Left hindlimb (tissue), 1 donor: ENCODE measurements at regions not wholly inside any gene's neighbourhood (a gene's known extent, or its start where the extent isn't known, plus 50 kb on each side); places are given as distances from the start of the nearest gene placed in this dataset.

Experiments used
- DNase-seq: peaks from one replicate; pipeline ENCODE4 v3.0.0-alpha.2; 2018

- no peak for DNase-seq
Observed at GRCh38 chr11:113579292-113579940, 104.2 kb upstream of the DRD2 start.

DNA sequence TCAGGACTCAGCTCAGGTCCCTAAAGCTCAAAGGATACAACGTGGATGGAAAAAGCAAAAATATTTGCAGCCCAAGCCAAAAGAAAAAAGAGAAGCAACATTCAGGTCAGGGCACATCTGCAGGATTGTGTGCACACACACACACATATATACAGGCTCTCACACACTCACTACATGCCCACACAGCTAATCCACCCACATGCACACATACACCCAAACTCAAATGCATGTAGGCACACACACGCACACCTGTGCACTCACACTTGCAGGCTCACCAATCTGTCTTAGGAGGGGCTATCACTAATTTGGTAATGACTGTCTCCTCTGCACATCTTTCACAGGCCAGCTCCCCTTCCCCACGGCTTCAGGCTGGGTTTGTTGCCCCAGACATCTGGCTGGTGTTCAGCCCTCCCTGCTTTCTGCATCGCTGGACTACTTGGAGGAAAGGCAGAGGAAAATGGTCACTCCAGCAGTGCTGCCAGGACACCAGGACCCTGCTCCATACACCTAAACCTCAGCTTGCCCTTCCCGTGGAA is 103.6 kb upstream of the DRD2 start:
- no peak for DNase-seq

DNA sequence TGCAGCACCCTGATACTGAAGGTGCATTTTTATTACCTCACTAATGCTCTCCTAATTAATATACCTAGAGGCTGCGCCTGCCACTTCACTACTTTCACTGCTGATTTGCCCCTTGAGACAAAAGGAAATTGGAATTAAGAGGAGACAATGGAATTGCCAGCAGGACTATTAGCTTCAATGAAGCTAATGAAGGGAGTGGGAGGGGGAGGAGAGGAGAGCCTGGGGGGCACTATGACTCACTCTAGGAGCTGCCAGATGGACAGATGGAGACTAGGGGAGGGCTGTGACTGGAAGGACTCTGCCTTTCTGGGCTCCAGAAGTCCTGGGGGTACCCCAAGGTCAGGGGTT is 102.8 kb upstream of the DRD2 start:
- no peak for DNase-seq

- no peak for DNase-seq
Observed at GRCh38 chr11:113577356-113578032, 102.3 kb upstream of the DRD2 start.

DNA sequence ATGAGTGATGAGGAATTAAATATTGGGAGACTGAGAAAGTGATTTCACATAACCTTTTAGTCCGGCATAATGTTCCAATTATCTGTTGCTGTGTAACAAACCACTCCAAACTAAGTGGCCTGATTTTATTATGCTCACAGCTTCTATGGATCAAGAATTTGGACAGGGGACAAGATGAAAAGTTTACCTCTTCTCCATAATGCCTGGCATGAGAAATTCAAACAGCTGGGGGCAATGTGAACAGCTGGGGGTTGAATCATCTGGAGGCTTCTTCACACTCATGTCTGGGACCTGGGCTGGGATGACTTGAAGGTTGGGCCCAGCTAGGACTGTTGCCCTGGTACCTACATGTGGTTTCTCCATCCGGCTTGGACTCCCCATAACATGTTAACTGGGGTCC is 99.4 kb upstream of the DRD2 start:
- DNase-seq, result no peak

GRCh38 chr11:113574171-113574570 is 99.0 kb upstream of the DRD2 start:
- DNase-seq, result no peak

DNA sequence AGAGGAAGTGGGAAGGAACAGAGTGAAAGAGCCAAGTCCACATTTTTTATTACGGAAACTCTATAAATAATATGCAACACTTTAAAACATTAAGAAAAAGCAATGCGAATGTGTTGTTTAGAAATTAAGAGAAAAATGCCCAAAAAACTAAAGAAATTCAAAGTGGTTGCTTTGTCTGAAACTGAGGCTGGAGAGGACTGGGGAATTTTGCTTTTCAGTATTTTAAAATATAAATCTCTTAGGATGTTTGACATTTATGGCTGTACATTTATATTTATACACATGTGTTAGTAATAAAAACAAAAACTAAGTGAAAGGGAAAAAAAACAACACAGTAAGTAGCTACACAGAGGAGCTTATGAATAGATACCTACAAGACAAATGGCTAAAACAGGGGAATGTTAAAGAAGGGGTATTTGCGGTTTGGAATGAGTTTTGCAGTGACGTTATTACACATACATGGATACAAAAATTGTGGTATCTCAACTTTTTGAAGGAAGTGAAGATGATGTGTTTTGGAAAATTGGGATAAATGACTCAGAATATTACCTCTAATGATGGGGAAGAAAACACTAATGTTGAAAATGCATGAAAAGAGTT is 97.0 kb upstream of the DRD2 start:
- no peak for DNase-seq

GRCh38 chr11:113571531-113571930 is 96.3 kb upstream of the DRD2 start:
- DNase-seq, result no peak

DNA sequence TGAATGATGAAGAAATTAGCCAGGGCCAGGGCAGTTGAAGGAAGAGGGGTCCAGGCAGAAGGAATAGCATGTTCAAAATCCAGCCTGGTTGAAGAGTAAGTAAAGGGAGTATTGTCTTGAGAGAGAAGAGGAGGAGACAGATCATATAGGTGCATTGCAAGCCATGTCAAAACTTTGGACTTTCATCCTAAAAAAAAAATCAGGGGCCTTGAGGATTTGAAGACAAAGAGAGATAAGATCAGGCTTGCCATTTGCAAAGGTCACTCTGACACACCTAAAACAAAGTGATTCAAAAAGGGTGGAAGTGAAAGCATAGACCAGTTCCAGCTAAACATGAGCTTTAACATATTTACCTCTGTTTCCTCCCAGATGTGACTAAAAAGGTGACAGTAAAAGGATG is 95.7 kb upstream of the DRD2 start:
- no peak for DNase-seq

GRCh38 chr11:113569391-113569790 is 94.2 kb upstream of the DRD2 start:
- no peak for DNase-seq

DNA sequence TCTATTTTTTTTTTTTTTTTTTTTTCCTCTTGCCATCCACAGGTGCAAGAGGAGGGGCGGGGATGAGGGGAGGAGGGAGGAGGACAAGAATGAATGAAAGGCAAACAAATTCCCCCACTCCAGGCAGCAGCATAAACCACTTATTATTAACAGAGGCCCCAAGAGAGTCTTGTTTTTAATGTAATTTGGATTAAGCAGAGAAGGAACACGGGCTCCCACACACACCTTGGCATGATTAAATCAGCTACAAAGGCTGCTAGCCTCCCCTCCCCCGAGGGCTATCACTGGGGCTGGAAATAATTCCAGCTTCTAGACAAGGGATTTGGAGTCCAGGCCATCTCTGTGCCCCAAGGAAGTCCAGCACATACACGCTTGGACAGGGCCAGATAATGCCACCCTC is 93.4 kb upstream of the DRD2 start:
- no peak for DNase-seq

GRCh38 chr11:113567867-113568544 is 92.8 kb upstream of the DRD2 start:
- DNase-seq, result peak; percentile 62

DNA sequence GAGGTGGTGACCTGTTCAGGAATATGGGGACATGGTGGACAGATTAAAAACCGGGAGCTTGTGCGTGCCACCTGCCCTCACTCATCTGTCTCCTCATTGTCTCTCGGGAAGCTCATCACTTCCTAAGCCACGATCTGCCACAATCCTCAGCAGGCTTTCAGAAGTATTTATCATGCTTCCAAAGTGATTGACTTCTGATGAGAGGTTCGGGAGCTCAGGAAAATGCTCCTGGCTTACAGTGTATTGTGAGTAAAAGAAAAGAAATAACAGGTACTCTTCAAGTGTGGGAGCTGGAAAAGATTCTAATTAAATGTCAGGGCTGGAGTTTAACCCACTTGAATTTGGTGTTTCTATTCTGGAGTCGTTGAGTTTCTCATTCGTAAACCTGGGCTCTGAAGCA is 91.9 kb upstream of the DRD2 start:
- no peak for DNase-seq

GRCh38 chr11:113564527-113565130 is 89.4 kb upstream of the DRD2 start:
- no peak for DNase-seq

DNA sequence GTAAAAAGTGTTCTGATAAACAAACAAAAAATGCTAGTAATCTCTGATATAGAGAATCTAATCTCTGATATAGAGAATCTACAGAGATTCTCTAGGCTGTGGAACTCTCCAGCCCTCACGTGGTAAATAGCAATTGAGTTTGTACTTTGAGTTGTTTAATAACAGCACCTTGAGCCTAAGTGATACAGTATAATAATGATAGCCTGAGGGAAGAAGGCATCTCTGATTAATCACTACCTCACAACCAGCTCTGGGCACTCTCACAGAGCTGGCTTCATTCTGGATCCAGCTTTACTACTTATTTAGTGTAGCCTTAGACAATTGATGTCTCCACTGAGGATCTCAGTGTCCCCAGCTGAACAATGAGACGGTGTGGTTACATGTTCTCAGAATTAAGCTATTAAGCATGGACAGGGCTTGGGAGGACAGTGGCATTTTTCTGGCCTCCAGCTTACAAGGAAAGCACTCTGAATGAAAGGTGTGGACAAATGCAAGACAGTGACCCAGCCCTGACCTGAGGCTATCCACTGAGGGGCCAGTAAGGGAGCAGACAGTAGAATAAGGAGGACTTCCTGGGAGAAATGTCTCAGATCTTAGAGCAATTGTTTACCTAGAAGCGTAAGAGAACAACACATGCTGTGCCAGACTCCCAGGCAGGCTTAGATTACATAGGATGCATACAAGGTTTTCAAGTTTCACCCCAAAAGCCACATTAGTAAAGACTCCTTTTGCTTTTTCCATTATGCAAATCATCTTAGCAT is 88.7 kb upstream of the DRD2 start:
- no peak for DNase-seq

DNA sequence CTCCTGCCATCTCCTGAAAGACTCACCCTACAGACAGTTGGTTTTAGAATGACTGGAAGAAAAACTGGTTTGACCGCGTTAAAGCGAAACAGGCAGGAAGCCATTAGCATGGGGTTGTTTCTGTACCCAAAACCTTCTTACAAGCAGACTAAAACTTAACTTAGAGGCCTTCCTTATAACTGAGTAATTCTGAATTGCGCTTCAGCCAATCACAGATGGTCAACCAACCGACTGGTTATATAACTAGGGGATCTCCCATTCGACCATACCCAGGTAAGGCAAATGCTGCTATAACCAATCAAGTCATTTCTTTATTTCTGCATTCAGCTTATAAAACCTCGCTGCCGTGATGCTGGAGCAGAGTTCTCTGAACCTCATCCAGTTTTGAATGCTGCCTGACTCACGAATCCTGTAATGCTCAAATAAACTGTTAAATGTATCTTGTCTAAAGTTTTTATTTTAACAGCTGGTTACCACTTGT is 87.8 kb upstream of the DRD2 start:
- DNase-seq, result no peak

GRCh38 chr11:113562576-113562975 is 87.4 kb upstream of the DRD2 start:
- DNase-seq, result no peak

- DNase-seq, result no peak
Observed at GRCh38 chr11:113557926-113558325, 82.7 kb upstream of the DRD2 start.

DNA sequence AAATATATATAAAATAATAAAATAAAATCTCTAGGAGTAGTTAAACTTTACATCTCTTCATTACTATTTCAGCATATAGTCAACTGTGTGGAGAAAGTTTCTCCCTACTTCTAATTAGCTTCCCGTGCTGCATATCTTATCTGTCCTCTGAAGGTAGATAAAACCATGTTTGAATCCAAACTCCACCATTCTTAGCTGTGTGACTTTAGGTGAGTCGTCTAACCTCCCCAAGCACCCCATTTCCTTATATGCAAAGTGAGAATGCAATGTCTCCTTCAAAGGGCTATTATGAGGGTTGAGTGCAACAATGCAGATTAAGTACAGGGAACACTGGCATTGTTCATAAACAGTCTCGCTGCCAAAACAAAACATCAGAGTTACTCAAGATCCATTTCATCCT is 80.8 kb upstream of the DRD2 start:
- no peak for DNase-seq

- DNase-seq, result no peak
Observed at GRCh38 chr11:113555071-113555619, 79.9 kb upstream of the DRD2 start.

DNA sequence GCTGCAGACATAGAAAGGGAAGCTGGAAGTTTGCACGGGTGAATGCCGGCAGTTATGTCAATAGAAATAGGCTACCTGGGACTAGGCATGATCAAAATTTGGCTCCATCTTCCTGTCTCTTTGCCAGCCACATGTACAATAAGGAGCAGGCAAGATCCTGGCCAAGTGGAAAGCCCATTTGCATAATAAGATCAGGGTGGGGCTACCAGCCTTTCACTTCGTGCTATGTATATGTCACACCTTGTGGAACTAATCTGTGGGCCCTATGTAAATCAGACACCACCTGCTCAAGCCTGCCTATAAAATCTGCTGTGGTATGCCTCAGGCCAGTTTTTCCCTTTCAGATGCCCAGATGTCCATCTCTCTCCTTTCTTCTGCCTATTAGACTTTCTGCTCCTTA is 79.3 kb upstream of the DRD2 start:
- no peak for DNase-seq

GRCh38 chr11:113553915-113554314 is 78.7 kb upstream of the DRD2 start:
- no peak for DNase-seq
